SK-N-SH treated with all-trans-retinoic acid at 6 μM for 48 hours (cell line): ENCODE measurements at regions not wholly inside any gene's neighbourhood (a gene's known extent, or its start where the extent isn't known, plus 50 kb on each side); places are given as distances from the start of the nearest gene placed in this dataset.
"Not testable (repeated sequence)": the region's sequence is repeated elsewhere in the genome, so short reads cannot be mapped to it uniquely, and the experiment has no call there.

Experiments
- ARNTL ChIP-seq: fragments of 450-650 bp; formaldehyde crosslinking; IDR thresholded peaks from 2 replicates; pipeline ENCODE4 v1.5.0; 2020; ENCODE audit warnings: low read depth, mild to moderate bottlenecking, moderate library complexity, borderline replicate concordance
- CREB5 ChIP-seq: fragments of 250-450 bp; sonication (Bioruptor Pico); IDR thresholded peaks from 2 replicates; pipeline ENCODE4 v1.5.1; 2020; ENCODE audit warnings: low read depth, mild to moderate bottlenecking, moderate library complexity
- GLIS3 ChIP-seq: fragments of 250-450 bp; sonication (Bioruptor Pico); IDR thresholded peaks from 2 replicates; pipeline ENCODE4 v1.5.0; 2020; ENCODE audit warnings: mild to moderate bottlenecking, moderate library complexity
- OSR1 ChIP-seq: fragments of 250-450 bp; sonication (Bioruptor Pico); IDR thresholded peaks from 2 replicates; pipeline ENCODE4 v1.8.0; 2022; ENCODE audit warnings: moderate library complexity, mild to moderate bottlenecking, inconsistent platforms
- PATZ1 ChIP-seq: fragments of 250-450 bp; sonication (Bioruptor Pico); IDR thresholded peaks from 2 replicates; pipeline ENCODE4 v1.8.0; 2020; ENCODE audit warnings: mild to moderate bottlenecking, moderate library complexity, borderline replicate concordance
- RARB ChIP-seq: fragments of 250-450 bp; sonication (Bioruptor Pico); IDR thresholded peaks from 2 replicates; pipeline ENCODE4 v1.8.0; 2021; ENCODE audit warnings: mild to moderate bottlenecking, moderate library complexity
- TOX ChIP-seq: fragments of 250-450 bp; sonication (Bioruptor Pico); IDR thresholded peaks from 2 replicates; pipeline ENCODE4 v1.8.0; 2021; ENCODE audit warnings: mild to moderate bottlenecking, moderate library complexity, borderline replicate concordance
- TSHZ2 ChIP-seq: fragments of 250-450 bp; sonication (Bioruptor Pico); IDR thresholded peaks from 2 replicates; pipeline ENCODE4 v1.5.0; 2020; ENCODE audit warnings: mild to moderate bottlenecking, moderate library complexity
- ZFP3 ChIP-seq: fragments of 250-450 bp; sonication (Bioruptor Pico); IDR thresholded peaks from 2 replicates; pipeline ENCODE4 v1.5.0; 2020; ENCODE audit warnings: mild to moderate bottlenecking, moderate library complexity
- ZFP30 ChIP-seq: fragments of 450-650 bp; formaldehyde crosslinking; IDR thresholded peaks from 2 replicates; pipeline ENCODE4 v1.5.0; 2022; ENCODE audit warnings: mild to moderate bottlenecking, moderate library complexity
- ZNF565 ChIP-seq: fragments of 450-650 bp; formaldehyde crosslinking; conservative IDR thresholded peaks from 2 replicates; pipeline ENCODE4 v1.5.0; 2020; ENCODE audit warnings: low read depth, mild to moderate bottlenecking, moderate library complexity
- ZNF8 ChIP-seq: fragments of 450-650 bp; formaldehyde crosslinking; IDR thresholded peaks from 2 replicates; pipeline ENCODE4 v1.5.0; 2020; ENCODE audit warnings: mild to moderate bottlenecking, moderate library complexity

DNA sequence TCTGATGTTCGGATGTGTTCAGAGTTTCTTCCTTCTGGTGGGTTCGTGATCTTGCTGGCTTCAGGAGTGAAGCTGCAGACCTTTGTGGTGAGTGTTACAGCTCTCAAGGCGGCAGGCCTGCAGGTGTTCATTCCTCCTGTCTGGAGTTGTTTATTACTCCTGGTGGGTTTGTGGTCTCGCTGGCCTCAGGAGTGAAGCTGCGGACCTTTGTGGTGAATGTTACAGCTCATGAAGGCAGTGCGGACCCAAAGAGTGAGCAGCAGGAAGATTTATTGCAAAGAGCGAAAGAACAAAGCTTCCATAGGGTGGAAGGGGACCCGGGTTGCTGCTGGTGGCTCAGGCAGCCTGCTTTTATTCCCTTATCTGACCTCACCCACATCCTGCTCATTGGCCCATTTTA is 1226.8 kb upstream of the EPHA6 start:
- not testable (repeated sequence) for TF ChIP-seq PATZ1; ZFP3 (CRISPR knock-in tag); ARNTL; TOX (CRISPR knock-in tag); CREB5 (CRISPR knock-in tag); TSHZ2 (CRISPR knock-in tag); RARB (CRISPR knock-in tag); ZFP30 (CRISPR knock-in tag); ZNF565 (CRISPR knock-in tag); GLIS3 (CRISPR knock-in tag); ZNF8 (CRISPR knock-in tag); OSR1
